ENCODE measurements at regions not wholly inside any gene's neighbourhood (a gene's known extent, or its start where the extent isn't known, plus 50 kb on each side); places are given as distances from the start of the nearest gene placed in this dataset.

- no peaks in the 10 kb centered on the region for H3K4me1 Mint-ChIP-seq
- TF ChIP-seq EZH2 (IDR thresholded peaks at IDR 0.05; ENCODE audit: borderline replicate concordance, insufficient read depth, low read depth, low read length, poor library complexity, severe bottlenecking) = no peak
- DNase-seq (no peak), ATAC-seq (ENCODE audit: low read depth) (no peak)
- Histone ChIP-seq H3K27me3 (replicated peaks in 1 of 4; ENCODE audit: control extremely low read depth in 1 of 4, control insufficient read depth in 3 of 4, insufficient read depth in 4 of 4, low read length in 3 of 4) (no peaks in the 10 kb centered on the region), H3K9me3 (ENCODE audit: control extremely low read depth in 1 of 3, control insufficient read depth in 2 of 3, insufficient read depth in 1 of 3, low read length in 2 of 3) (peaks cover 0 to 11% (median 0%) of the 10 kb centered on the region in 3 donors), H3K4me2 (replicated peaks; ENCODE audit: low read depth, low read length, poor library complexity, severe bottlenecking) (no peak overlapping the region), H3K79me2 (ENCODE audit: control insufficient read depth, insufficient read depth, low read length) (no peaks in the 10 kb centered on the region), H3K9ac (ENCODE audit: low read length) (no peak overlapping the region), H4K20me1 (ENCODE audit: control insufficient read depth, insufficient read depth, low read length, poor library complexity, severe bottlenecking) (no peaks in the 10 kb centered on the region), H2AFZ (ENCODE audit: insufficient read depth, low read depth, low read length, poor library complexity, severe bottlenecking) (no peak overlapping the region), H3K4me3 (ENCODE audit: control extremely low read depth in 1 of 5, extremely low read depth in 1 of 5, insufficient read depth in 1 of 5, low read depth in 2 of 5, low read length in 4 of 5) (no peak overlapping the region), H3K4me1 (ENCODE audit: control insufficient read depth in 2 of 2, insufficient read depth in 2 of 2, low read length in 2 of 2) (no peaks in the 10 kb centered on the region), H3K36me3 (replicated peaks in 1 of 2; ENCODE audit: control extremely low read depth in 1 of 2, control insufficient read depth in 1 of 2, extremely low read depth in 1 of 2, insufficient read depth in 2 of 2, low read length in 1 of 2) (no peaks in the 10 kb centered on the region), H3K27ac (ENCODE audit: low read length in 2 of 2) (no peak overlapping the region)
- no peak overlapping the region for H3K4me3 Mint-ChIP-seq
- no peaks in the 10 kb centered on the region for H3K27me3 Mint-ChIP-seq
- no peak overlapping the region for H3K27ac Mint-ChIP-seq
- ChIA-PET CTCF (no interaction called here), POLR2A (no interaction called here)
- H3K9me3 Mint-ChIP-seq (ENCODE audit: insufficient read depth) = no peaks in the 10 kb centered on the region
- intact Hi-C loops (cut with micrococcal nuclease) = no loop called here
- 82% methylated on average over 1 of the region's 6 CpGs for WGBS (ENCODE audit: insufficient coverage)
These were observed 334.2 kb downstream of the IRX1 start for GRCh38 chr5:3929799-3930198.

- no peak overlapping the region for H3K4me3 ChIP-seq (ENCODE audit: control extremely low read depth in 1 of 5, extremely low read depth in 1 of 5, insufficient read depth in 1 of 5, low read depth in 2 of 5, low read length in 4 of 5)
- no peak overlapping the region for H3K4me3 Mint-ChIP-seq
- whole genome bisulfite sequencing (ENCODE audit: insufficient coverage) = 96% methylated on average over 17 of the region's 17 CpGs
- no peak overlapping the region for H3K27ac ChIP-seq (ENCODE audit: low read length in 2 of 2)
- peaks cover 0 to 11% (median 0%) of the 10 kb centered on the region in 3 donors for H3K9me3 ChIP-seq (ENCODE audit: control extremely low read depth in 1 of 3, control insufficient read depth in 2 of 3, insufficient read depth in 1 of 3, low read length in 2 of 3)
- H3K9me3 Mint-ChIP-seq (ENCODE audit: insufficient read depth) = no peaks in the 10 kb centered on the region
- no peak for DNase-seq
- H2AFZ ChIP-seq (ENCODE audit: insufficient read depth, low read depth, low read length, poor library complexity, severe bottlenecking) = no peak overlapping the region
- no peak overlapping the region for H3K9ac ChIP-seq (ENCODE audit: low read length)
- H3K36me3 ChIP-seq (replicated peaks in 1 of 2; ENCODE audit: control extremely low read depth in 1 of 2, control insufficient read depth in 1 of 2, extremely low read depth in 1 of 2, insufficient read depth in 2 of 2, low read length in 1 of 2) = no peaks in the 10 kb centered on the region
- H3K4me2 ChIP-seq (replicated peaks; ENCODE audit: low read depth, low read length, poor library complexity, severe bottlenecking) = no peak overlapping the region
- H3K4me1 Mint-ChIP-seq = no peaks in the 10 kb centered on the region
- no peak for ATAC-seq (ENCODE audit: low read depth)
- no peaks in the 10 kb centered on the region for H4K20me1 ChIP-seq (ENCODE audit: control insufficient read depth, insufficient read depth, low read length, poor library complexity, severe bottlenecking)
- no peak overlapping the region for H3K27ac Mint-ChIP-seq
- CTCF ChIA-PET = no interaction called here
- no peaks in the 10 kb centered on the region for H3K79me2 ChIP-seq (ENCODE audit: control insufficient read depth, insufficient read depth, low read length)
- no peak for TF ChIP-seq EZH2 (IDR thresholded peaks at IDR 0.05; ENCODE audit: borderline replicate concordance, insufficient read depth, low read depth, low read length, poor library complexity, severe bottlenecking)
- no peak for TF ChIP-seq CTCF (IDR thresholded peaks at IDR 0.05)
- intact Hi-C loops (cut with micrococcal nuclease) = no loop called here
- no peaks in the 10 kb centered on the region for H3K27me3 ChIP-seq (replicated peaks in 1 of 4; ENCODE audit: control extremely low read depth in 1 of 4, control insufficient read depth in 3 of 4, insufficient read depth in 4 of 4, low read length in 3 of 4)
- H3K27me3 Mint-ChIP-seq = no peaks in the 10 kb centered on the region
- POLR2A ChIA-PET = no interaction called here
- H3K4me1 ChIP-seq (ENCODE audit: control insufficient read depth in 2 of 2, insufficient read depth in 2 of 2, low read length in 2 of 2) = no peaks in the 10 kb centered on the region
These were observed 336.3 kb downstream of the IRX1 start for GRCh38 chr5:3931976-3932375.
